GM18868 (cell line): ENCODE measurements at regions not wholly inside any gene's neighbourhood (a gene's known extent, or its start where the extent isn't known, plus 50 kb on each side); places are given as distances from the start of the nearest gene placed in this dataset.

Source experiments
- ATAC-seq: cut with Tn5 transposase; IDR thresholded peaks from one replicate; pipeline ENCODE4 v1.9.1; 2021; ENCODE audit warnings: mild to moderate bottlenecking, moderate library complexity; ENCODE audit not compliant: unreplicated experiment

GRCh38 chrX:19172741-19173140 is 50.5 kb upstream of the ADGRG2 start:
- ATAC-seq, result no peak

GRCh38 chrX:19174401-19175025 is 52.2 kb upstream of the ADGRG2 start:
- ATAC-seq, result no peak

- no peak for ATAC-seq
Measured at GRCh38 chrX:19176901-19177630, 54.8 kb upstream of the ADGRG2 start.

- ATAC-seq, result no peak
Measured at GRCh38 chrX:19177721-19178120, 55.5 kb upstream of the ADGRG2 start.

- no peak for ATAC-seq
Measured at GRCh38 chrX:19178402-19178801, 56.1 kb upstream of the ADGRG2 start.

- no peak for ATAC-seq
Measured at GRCh38 chrX:19179389-19179788, 57.1 kb upstream of the ADGRG2 start.

GRCh38 chrX:19181345-19181744 is 59.1 kb upstream of the ADGRG2 start:
- no peak for ATAC-seq

DNA sequence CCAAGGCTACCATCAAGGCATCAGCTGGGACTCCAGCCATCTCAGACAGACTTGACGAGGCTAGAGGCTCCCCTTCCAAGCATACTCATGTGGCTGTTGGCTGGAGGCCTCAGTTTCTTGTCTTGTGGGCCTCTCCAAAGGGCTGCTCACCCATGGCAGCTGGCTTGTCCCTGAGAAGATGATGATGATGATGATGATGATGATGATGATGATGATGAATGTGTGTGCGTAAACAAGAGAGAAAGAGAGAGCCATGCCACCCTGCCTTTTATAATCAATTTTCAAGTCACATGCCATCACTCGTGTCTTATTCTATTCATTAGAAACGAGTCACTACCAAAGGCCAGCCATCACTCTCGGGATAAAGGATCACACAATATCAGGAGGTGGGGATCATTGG is 60.5 kb upstream of the ADGRG2 start:
- no peak for ATAC-seq

DNA sequence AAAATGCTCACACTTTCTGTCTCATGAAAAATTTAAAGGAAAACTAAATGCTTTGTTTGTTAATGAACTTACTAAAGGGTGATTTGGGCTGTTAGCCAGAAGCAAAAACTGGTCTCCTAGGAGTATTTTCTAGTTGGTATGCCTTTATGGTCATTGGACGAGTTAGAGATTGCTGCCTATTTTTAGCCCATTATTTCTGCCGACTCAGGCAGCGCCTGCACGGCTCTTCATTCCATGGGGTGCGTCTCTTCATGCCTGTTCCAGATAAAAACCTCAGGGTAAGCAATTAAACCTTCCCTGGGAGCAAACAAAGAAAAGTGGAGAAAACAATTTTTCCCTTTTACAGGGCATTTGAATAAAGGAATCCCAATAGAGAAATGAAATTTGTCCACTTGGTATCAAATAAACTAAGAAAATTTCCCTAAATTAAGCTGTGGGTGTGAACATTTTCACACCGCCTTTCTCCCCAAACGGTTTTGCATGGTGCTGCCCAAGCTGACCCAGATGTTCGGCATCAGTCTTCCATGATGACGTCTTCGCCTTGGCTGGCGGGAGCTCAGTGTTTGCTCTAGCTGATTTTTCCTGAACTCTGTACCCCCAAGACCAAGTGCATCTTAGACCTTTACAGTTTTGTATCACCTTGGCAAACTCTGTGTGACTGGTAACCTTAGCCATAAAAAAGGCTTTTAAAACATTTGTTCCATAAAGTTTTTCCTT is 61.7 kb upstream of the ADGRG2 start:
- no peak for ATAC-seq

GRCh38 chrX:19188566-19188965 is 66.3 kb upstream of the ADGRG2 start:
- ATAC-seq, result no peak

- ATAC-seq, result no peak
Measured at GRCh38 chrX:19190902-19191301, 68.6 kb upstream of the ADGRG2 start.

- ATAC-seq, result no peak
Measured at GRCh38 chrX:19193565-19193964, 71.3 kb upstream of the ADGRG2 start.

- ATAC-seq, result peak; percentile 74
Measured at GRCh38 chrX:19194285-19195242, 72.3 kb upstream of the ADGRG2 start.

DNA sequence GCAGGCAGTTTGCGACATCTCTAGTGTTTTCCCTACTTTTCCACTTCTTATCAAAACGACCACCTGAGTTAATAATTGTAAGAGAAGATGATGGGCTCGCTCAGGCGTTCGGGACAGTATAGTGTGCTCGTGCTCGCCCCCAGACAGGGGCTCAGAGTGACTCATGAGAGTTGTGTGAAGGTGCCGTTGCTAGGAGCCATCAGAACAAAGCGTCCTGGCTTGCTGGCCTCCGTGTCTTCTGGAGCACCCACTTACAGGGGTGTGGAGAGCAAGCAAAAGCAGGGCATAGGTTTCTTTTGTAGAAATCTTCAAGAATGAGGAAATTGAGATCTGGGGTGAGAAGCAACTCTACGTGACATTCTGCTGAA is 73.0 kb upstream of the ADGRG2 start:
- ATAC-seq, result no peak

DNA sequence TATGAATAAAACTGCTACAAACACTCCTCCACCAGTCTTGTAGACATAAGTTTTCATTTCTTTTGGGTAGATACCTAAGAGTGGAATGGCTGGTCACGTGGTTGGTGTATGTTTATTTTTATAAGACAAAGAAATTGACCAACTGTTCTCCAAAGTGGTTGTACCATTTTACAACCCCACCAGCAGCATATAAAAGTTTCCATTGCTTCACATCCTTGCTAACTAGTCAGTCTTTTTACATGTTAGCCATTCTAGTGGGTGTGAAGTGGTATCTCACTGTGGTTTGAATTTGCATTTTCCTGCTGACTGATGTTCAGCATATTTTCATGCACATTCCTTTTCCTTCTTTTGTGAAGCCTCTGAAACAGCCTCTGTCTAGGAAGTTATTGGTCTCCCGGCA is 76.2 kb upstream of the ADGRG2 start:
- ATAC-seq, result no peak

DNA sequence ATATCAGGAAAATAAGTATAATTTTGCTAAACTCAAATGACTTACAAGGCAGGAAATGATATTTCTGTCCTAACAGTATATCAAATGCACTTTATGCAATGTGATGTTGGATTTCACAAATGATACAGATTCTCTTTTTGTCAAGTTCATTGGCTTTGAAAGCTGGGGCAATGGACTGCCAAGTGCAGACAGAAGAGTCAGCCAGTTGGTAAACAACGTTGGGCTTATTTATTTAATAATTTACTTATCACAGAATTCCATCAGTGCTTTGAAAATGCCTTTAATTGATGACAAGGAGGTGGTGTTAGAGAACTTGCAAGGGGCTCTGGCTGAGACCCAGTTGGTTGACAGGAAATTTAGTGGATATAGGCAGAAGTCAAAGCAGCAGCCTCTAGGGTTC is 79.9 kb upstream of the ADGRG2 start:
- ATAC-seq, result no peak

GRCh38 chrX:19204636-19205035 is 82.4 kb upstream of the ADGRG2 start:
- no peak for ATAC-seq

DNA sequence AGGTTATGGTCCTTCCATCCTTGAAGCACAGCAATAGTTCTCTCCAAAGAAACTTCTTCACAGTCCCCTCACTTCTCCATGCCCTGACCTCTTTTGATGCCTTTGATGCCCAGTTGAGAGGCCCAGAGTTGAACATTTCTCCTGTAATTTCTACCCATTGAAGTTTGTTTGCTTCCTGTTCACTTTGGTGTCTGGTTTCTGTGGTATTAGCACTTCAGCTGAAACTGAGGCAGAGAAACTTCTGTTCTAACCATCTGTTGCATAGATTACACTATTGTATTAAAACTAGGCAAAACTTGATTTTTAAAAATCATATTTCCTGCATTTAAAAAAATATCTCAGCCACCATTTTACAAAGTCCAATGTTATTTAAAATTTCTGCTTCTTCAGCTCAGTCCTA is 89.8 kb upstream of the ADGRG2 start:
- ATAC-seq, result peak; percentile 39

GRCh38 chrX:19213610-19214152 is 91.4 kb upstream of the ADGRG2 start:
- ATAC-seq, result no peak

DNA sequence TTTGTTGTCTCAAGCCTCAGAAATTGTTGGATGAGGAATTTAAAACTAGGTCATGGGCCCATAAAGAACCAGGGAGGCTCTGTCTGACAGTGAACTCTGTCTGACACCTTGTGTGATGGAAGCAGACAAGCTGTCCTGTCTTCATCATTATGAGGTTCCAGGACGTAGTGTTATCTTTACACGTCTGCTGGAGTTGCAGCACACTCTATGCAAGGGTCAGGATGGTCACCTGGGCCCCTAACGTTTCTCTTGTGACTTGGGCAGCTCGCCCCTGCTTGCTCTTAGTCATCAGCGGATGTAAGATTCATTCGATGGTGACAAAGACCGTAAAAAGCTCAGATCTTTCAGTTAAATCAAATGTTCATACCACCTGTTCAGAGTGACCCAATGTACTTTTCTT is 92.0 kb upstream of the ADGRG2 start:
- ATAC-seq, result no peak

- no peak for ATAC-seq
Measured at GRCh38 chrX:19225909-19226308, 103.6 kb upstream of the ADGRG2 start.
